GM19324 (cell line): ENCODE measurements at regions not wholly inside any gene's neighbourhood (a gene's known extent, or its start where the extent isn't known, plus 50 kb on each side); places are given as distances from the start of the nearest gene placed in this dataset.

ENCODE experiments used
- ATAC-seq: cut with Tn5 transposase; IDR thresholded peaks from one replicate; pipeline ENCODE4 v1.9.1; 2021; ENCODE audit warnings: mild to moderate bottlenecking, moderate library complexity; ENCODE audit not compliant: unreplicated experiment, low FRiP score

GRCh38 chr13:85321734-85322133 is 477.5 kb downstream of the SLITRK6 start:
- ATAC-seq, result no peak

DNA sequence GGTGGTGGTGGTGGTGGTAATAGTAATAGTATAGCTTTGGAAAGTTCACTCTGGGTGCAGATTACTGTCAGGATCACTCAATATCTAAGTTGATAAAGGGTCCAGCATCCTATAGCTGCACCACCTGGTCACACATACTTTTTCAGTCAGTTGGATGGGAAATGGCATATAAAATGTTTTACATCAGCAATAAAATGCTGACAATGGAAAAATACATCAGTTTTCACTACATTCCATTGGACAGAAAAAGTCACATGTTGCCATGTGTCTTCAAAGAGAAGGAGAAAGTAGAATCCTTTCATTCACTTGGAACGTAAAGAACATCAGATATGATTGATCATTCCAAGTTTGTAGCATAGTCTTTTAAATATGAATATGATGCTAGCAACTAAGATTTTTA is 481.4 kb downstream of the SLITRK6 start:
- ATAC-seq, result no peak

- ATAC-seq, result no peak
These were observed 482.7 kb downstream of the SLITRK6 start for GRCh38 chr13:85316506-85317025.

DNA sequence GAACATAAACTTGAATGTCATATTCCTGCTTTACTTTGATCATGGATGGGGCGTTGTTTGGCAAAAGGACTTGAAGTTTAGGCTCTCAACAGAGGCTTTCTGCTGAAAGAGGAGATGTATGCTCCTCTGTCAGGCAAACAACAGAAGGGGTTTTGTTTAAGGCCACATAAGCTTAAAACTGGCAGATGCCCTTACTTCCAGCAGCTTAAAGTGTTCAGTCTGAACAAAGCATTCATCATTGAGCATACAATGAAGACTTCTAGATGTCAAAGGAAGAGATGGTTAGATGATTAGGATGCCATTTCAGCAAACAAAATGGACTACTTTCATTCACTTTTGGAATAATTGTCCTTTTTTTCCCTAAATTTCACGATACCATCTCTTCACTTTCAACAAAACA is 484.5 kb downstream of the SLITRK6 start:
- no peak for ATAC-seq

- no peak for ATAC-seq
These were observed 485.3 kb downstream of the SLITRK6 start for GRCh38 chr13:85313761-85314503.

- no peak for ATAC-seq
These were observed 487.1 kb downstream of the SLITRK6 start for GRCh38 chr13:85312071-85312470.

DNA sequence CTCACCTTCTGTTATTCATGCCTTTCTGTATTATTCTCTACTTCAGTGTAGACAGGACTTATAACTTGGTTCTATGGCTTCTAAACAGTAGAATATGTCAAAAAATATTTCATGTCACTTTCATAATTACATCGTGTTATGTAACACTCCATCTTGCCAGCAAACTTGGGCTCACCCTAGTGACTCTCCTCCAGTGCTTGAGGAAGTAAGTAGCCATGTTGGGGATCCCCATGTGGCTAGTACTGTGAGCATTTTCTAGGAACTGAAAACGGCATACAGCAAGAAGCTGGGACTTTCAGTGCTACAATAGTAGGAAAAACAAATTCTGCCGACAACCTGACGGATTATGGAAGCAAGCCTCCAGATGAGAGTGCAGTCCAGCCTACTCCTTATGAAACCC is 495.6 kb downstream of the SLITRK6 start:
- no peak for ATAC-seq

GRCh38 chr13:85298387-85298924 is 500.8 kb downstream of the SLITRK6 start:
- ATAC-seq, result no peak

DNA sequence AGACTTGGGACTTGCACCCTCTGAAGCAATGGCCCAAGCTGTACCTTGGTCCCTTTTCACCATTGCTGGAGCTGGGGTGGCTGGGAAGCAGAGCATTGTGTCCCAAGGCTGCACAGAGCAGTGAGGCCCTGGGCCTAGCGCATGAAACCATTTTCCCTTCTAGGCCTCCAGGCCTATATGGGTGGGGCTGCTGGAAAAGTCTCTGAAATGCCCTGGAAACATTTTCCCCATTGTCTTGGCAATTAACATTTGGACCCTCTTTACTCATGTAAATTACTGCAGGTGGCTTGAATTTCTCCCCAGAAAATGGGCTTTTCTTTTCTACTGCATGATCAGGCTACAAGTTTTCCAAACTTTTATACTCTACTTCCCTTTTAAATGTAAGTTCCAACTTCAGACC is 510.5 kb downstream of the SLITRK6 start:
- ATAC-seq, result no peak

- ATAC-seq, result no peak
These were observed 511.7 kb downstream of the SLITRK6 start for GRCh38 chr13:85287528-85287927.

DNA sequence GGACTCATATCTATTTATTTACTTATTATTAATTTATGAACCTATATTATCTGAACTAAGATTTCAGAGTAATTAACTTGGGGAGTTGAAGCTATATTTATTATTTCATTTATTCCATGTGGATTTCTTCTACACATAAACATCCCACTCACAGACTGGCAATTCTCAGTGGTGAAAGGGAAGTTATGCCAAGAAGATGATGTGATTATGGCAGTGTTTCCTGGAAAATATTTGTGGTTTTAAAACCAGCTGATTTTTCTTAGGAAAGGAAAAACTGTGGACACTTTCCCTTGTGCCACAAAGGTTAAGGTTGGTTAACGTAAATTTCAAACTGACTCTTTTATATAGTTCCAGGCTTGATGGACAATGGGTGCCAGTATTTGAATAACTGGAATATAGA is 513.1 kb downstream of the SLITRK6 start:
- ATAC-seq, result no peak

DNA sequence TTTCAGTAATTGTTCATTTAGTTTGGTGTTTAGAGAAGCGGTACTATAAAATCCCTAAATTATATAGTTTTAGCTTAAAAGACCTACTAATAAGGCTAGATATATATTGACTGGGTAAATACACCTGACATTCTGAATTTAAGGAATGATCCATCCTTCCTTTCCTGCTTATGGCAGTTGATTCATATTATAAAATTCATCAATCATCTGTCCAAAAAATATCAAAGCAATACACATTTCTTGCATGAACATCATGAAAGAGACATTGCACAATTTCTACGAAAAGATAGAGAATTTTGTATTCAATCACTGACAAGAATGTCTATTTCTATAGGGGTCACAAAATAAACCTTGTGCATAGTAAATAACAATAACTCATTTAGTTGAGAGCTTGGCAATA is 514.9 kb downstream of the SLITRK6 start:
- no peak for ATAC-seq

- ATAC-seq, result no peak
These were observed 515.8 kb downstream of the SLITRK6 start for GRCh38 chr13:85283408-85283807.

GRCh38 chr13:85282876-85283275 is 516.3 kb downstream of the SLITRK6 start:
- ATAC-seq, result no peak

DNA sequence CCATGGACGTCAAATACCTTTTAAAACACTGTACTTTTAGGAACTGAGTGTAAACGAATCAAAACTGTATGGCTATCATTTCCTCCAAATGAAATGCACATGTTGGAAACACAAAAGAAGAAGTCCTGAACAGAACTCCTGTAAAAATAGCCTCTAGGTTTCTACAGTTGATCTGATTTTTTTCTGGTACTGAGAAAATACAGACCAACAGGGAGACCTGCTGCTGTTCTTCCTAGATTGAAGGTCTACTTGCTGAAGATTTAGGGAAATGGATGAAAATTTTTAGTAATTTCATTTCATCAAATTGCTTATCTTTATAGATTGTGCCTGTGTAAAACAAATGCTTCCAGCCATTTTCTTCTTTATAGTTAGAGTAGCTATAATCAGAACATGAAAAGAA is 520.4 kb downstream of the SLITRK6 start:
- no peak for ATAC-seq

GRCh38 chr13:85277748-85278147 is 521.5 kb downstream of the SLITRK6 start:
- ATAC-seq, result no peak

- ATAC-seq, result no peak
These were observed 532.4 kb downstream of the SLITRK6 start for GRCh38 chr13:85266771-85267170.

- no peak for ATAC-seq
These were observed 532.9 kb downstream of the SLITRK6 start for GRCh38 chr13:85266331-85266730.

DNA sequence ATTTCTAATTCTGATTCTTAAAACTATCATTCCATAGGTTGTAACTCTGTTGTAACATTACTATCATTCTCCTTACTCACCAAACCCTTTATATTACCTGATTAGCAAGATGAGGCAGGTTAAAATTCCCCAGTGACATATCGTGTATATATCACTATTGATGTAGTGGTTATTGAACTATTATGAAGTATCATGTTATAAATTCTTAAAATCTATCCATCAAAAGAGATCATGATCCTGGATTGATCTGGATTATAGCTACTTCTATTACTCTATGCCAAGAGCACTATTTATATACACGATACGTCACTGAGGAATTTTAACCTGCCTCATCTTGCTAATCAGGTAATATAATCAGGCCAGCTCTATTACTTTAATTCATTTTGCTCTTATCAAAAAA is 533.9 kb downstream of the SLITRK6 start:
- ATAC-seq, result no peak

- no peak for ATAC-seq
These were observed 536.7 kb downstream of the SLITRK6 start for GRCh38 chr13:85262499-85262898.

GRCh38 chr13:85261757-85262346 is 537.4 kb downstream of the SLITRK6 start:
- no peak for ATAC-seq

DNA sequence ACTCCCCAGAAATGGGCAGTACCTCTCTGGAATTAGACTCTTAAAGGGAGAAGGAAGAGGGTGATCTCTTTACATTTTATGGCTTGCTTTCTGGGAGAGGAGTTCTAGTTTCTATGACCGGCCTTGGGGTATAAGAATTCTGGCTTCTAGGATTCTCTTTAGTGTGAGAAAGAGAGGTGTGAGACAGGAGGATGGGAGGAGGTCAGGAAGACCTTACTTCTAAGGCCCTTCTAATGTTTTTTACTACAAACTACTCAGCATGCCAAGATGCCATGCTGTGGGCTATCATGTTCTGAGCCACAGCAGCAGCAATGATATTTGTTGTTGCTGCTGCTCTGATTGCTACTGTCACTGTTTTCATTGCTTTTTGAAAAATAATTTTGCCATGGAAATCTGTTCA is 538.3 kb downstream of the SLITRK6 start:
- no peak for ATAC-seq
